SK-N-SH (cell line): ENCODE measurements at regions not wholly inside any gene's neighbourhood (a gene's known extent, or its start where the extent isn't known, plus 50 kb on each side); places are given as distances from the start of the nearest gene placed in this dataset.

Experiments
- ELF1 ChIP-seq: IDR thresholded peaks from 2 replicates; pipeline ENCODE4 v1.4.0; 2012
- EP300 ChIP-seq, 2 experiments: IDR thresholded peaks; 2 replicates each; pipeline versions ENCODE4 v1.4.0 to v1.6.1; 2012; ENCODE audit warnings: borderline replicate concordance in 1 of 2, low read depth in 1 of 2, low read length in 1 of 2
- JUND ChIP-seq: IDR thresholded peaks from 2 replicates; pipeline ENCODE4 v1.4.0; 2012
- MXI1 ChIP-seq: IDR thresholded peaks from 2 replicates; pipeline ENCODE4 v1.6.1; 2012; ENCODE audit warnings: mild to moderate bottlenecking, low read depth, low read length, improper control_type of control experiment
- NFIC ChIP-seq: IDR thresholded peaks from 2 replicates; pipeline ENCODE4 v1.4.0; 2012; ENCODE audit warnings: borderline replicate concordance
- NRF1 ChIP-seq: IDR thresholded peaks from 2 replicates; pipeline ENCODE4 v1.6.1; 2012; ENCODE audit warnings: low read depth, mild to moderate bottlenecking, low read length
- POLR2AphosphoS5 ChIP-seq: IDR thresholded peaks from 2 replicates; pipeline ENCODE4 v1.6.1; 2012; ENCODE audit warnings: low read depth, low read length
- RAD21 ChIP-seq: IDR thresholded peaks from 2 replicates; pipeline ENCODE4 v1.6.1; 2012; ENCODE audit warnings: mild to moderate bottlenecking, low read length
- SIN3A ChIP-seq: IDR thresholded peaks from 2 replicates; pipeline ENCODE4 v1.6.1; 2012; ENCODE audit warnings: low read depth, mild to moderate bottlenecking, low read length, moderate library complexity, borderline replicate concordance
- SMC3 ChIP-seq: IDR thresholded peaks from 2 replicates; pipeline ENCODE4 v1.6.1; 2012; ENCODE audit warnings: low read depth, low read length, improper control_type of control experiment
- TF ChIP-seq, protein P1 (sequence below): IDR thresholded peaks from 2 replicates; pipeline ENCODE4 v1.4.0; 2012; ENCODE audit warnings: low read depth
- TF ChIP-seq, protein P2 (sequence below): fragments of 200-600 bp; sonication (generic); IDR thresholded peaks from 2 replicates; pipeline ENCODE4 v1.6.1; 2017; ENCODE audit warnings: antibody characterized with exemption, mild to moderate bottlenecking, moderate library complexity
- TF ChIP-seq, protein P3 (sequence below): IDR thresholded peaks from 2 replicates; pipeline ENCODE4 v1.6.1; 2012; ENCODE audit warnings: mild to moderate bottlenecking, low read depth, low read length, moderate library complexity
- TF ChIP-seq, protein P4 (sequence below): fragments of 150-350 bp; IDR thresholded peaks from 2 replicates; pipeline ENCODE4 v1.6.1; 2017; ENCODE audit warnings: antibody characterized with exemption, low read length, low read depth, borderline replicate concordance

- TF ChIP-seq, protein P1, sequence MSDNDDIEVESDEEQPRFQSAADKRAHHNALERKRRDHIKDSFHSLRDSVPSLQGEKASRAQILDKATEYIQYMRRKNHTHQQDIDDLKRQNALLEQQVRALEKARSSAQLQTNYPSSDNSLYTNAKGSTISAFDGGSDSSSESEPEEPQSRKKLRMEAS = no peak
- TF ChIP-seq, protein P2, sequence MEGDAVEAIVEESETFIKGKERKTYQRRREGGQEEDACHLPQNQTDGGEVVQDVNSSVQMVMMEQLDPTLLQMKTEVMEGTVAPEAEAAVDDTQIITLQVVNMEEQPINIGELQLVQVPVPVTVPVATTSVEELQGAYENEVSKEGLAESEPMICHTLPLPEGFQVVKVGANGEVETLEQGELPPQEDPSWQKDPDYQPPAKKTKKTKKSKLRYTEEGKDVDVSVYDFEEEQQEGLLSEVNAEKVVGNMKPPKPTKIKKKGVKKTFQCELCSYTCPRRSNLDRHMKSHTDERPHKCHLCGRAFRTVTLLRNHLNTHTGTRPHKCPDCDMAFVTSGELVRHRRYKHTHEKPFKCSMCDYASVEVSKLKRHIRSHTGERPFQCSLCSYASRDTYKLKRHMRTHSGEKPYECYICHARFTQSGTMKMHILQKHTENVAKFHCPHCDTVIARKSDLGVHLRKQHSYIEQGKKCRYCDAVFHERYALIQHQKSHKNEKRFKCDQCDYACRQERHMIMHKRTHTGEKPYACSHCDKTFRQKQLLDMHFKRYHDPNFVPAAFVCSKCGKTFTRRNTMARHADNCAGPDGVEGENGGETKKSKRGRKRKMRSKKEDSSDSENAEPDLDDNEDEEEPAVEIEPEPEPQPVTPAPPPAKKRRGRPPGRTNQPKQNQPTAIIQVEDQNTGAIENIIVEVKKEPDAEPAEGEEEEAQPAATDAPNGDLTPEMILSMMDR = peak; percentile 41; the same call in 1 of the 2 replicates
- TF ChIP-seq JUND = no peak
- no peak for TF ChIP-seq EP300 (IDR thresholded peaks at IDR 0.05; ENCODE audit: borderline replicate concordance in 1 of 2, low read depth in 1 of 2, low read length in 1 of 2)
- TF ChIP-seq POLR2AphosphoS5 = no peak
- TF ChIP-seq MXI1 = no peak
- TF ChIP-seq SMC3 = peak; percentile 38
- TF ChIP-seq, protein P3, sequence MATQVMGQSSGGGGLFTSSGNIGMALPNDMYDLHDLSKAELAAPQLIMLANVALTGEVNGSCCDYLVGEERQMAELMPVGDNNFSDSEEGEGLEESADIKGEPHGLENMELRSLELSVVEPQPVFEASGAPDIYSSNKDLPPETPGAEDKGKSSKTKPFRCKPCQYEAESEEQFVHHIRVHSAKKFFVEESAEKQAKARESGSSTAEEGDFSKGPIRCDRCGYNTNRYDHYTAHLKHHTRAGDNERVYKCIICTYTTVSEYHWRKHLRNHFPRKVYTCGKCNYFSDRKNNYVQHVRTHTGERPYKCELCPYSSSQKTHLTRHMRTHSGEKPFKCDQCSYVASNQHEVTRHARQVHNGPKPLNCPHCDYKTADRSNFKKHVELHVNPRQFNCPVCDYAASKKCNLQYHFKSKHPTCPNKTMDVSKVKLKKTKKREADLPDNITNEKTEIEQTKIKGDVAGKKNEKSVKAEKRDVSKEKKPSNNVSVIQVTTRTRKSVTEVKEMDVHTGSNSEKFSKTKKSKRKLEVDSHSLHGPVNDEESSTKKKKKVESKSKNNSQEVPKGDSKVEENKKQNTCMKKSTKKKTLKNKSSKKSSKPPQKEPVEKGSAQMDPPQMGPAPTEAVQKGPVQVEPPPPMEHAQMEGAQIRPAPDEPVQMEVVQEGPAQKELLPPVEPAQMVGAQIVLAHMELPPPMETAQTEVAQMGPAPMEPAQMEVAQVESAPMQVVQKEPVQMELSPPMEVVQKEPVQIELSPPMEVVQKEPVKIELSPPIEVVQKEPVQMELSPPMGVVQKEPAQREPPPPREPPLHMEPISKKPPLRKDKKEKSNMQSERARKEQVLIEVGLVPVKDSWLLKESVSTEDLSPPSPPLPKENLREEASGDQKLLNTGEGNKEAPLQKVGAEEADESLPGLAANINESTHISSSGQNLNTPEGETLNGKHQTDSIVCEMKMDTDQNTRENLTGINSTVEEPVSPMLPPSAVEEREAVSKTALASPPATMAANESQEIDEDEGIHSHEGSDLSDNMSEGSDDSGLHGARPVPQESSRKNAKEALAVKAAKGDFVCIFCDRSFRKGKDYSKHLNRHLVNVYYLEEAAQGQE = no peak
- TF ChIP-seq NRF1 = no peak
- no peak for TF ChIP-seq NFIC
- TF ChIP-seq ELF1 = no peak
- no peak for TF ChIP-seq SIN3A
- TF ChIP-seq, protein P4, sequence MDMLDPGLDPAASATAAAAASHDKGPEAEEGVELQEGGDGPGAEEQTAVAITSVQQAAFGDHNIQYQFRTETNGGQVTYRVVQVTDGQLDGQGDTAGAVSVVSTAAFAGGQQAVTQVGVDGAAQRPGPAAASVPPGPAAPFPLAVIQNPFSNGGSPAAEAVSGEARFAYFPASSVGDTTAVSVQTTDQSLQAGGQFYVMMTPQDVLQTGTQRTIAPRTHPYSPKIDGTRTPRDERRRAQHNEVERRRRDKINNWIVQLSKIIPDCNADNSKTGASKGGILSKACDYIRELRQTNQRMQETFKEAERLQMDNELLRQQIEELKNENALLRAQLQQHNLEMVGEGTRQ = no peak
- peak; percentile 44 for TF ChIP-seq RAD21
Observed at GRCh38 chr11:103619480-103619879, 417.0 kb upstream of the DDI1 start.
